Stimulated activated CD8-positive, alpha-beta memory T cell treated with anti-CD3 and anti-CD28 coated beads, Interleukin-15, amount 100 ng/mL, for 48 hours (primary cell): ENCODE measurements at regions not wholly inside any gene's neighbourhood (a gene's known extent, or its start where the extent isn't known, plus 50 kb on each side); places are given as distances from the start of the nearest gene placed in this dataset.

Experiments
- DNase-seq, 2 donors: peaks; one replicate each; pipeline ENCODE4 v3.0.0-alpha.2; 2020; ENCODE audit warnings: low read depth in 2 of 2

- DNase-seq, result no peak
Measured at GRCh38 chr4:13844740-13845139, 217.2 kb upstream of the BOD1L1 start.

- no peak for DNase-seq
Measured at GRCh38 chr4:13849778-13850177, 222.3 kb upstream of the BOD1L1 start.

- DNase-seq, result no peak
Measured at GRCh38 chr4:13851085-13851940, 223.8 kb upstream of the BOD1L1 start.

- DNase-seq, result no peak
Measured at GRCh38 chr4:13852411-13852810, 224.9 kb upstream of the BOD1L1 start.

GRCh38 chr4:13856387-13856786, 228.9 kb upstream of the BOD1L1 start:
- no peak for DNase-seq

- DNase-seq, result no peak
Measured at GRCh38 chr4:13857397-13857796, 229.9 kb upstream of the BOD1L1 start.

GRCh38 chr4:13857800-13858199, 230.3 kb upstream of the BOD1L1 start:
- no peak for DNase-seq

- no peak for DNase-seq
Measured at GRCh38 chr4:13859423-13859822, 231.9 kb upstream of the BOD1L1 start.

GRCh38 chr4:13860126-13860525, 232.6 kb upstream of the BOD1L1 start:
- no peak for DNase-seq

- DNase-seq, result no peak
Measured at GRCh38 chr4:13865871-13866669, 238.5 kb upstream of the BOD1L1 start.

- DNase-seq, result no peak
Measured at GRCh38 chr4:13866881-13867280, 239.4 kb upstream of the BOD1L1 start.

GRCh38 chr4:13872155-13872554, 244.6 kb upstream of the BOD1L1 start:
- DNase-seq, result no peak

- DNase-seq, result no peak
Measured at GRCh38 chr4:13872955-13873354, 245.4 kb upstream of the BOD1L1 start.

- DNase-seq, result no peak
Measured at GRCh38 chr4:13875181-13875580, 247.7 kb upstream of the BOD1L1 start.

- no peak for DNase-seq
Measured at GRCh38 chr4:13876131-13876530, 248.6 kb upstream of the BOD1L1 start.

GRCh38 chr4:13876940-13877339, 249.4 kb upstream of the BOD1L1 start:
- DNase-seq, result no peak

- no peak for DNase-seq
Measured at GRCh38 chr4:13877626-13878025, 250.1 kb upstream of the BOD1L1 start.

- no peak for DNase-seq
Measured at GRCh38 chr4:13881892-13882291, 254.4 kb upstream of the BOD1L1 start.

GRCh38 chr4:13887010-13887409, 259.5 kb upstream of the BOD1L1 start:
- no peak for DNase-seq

GRCh38 chr4:13888112-13888511, 260.6 kb upstream of the BOD1L1 start:
- DNase-seq, result no peak

- no peak for DNase-seq
Measured at GRCh38 chr4:13891544-13891939, 264.0 kb upstream of the BOD1L1 start.

- DNase-seq, result no peak
Measured at GRCh38 chr4:13892739-13893105, 265.2 kb upstream of the BOD1L1 start.

- no peak for DNase-seq
Measured at GRCh38 chr4:13893211-13893610, 265.7 kb upstream of the BOD1L1 start.
